Ishikawa (cell line): ENCODE measurements at regions not wholly inside any gene's neighbourhood (a gene's known extent, or its start where the extent isn't known, plus 50 kb on each side); places are given as distances from the start of the nearest gene placed in this dataset.

Experiments
- CEBPB ChIP-seq: IDR thresholded peaks from 2 replicates; pipeline ENCODE4 v1.6.1; 2012
- CREB1 ChIP-seq: IDR thresholded peaks from 2 replicates; pipeline ENCODE4 v1.6.1; 2012; ENCODE audit warnings: low read depth
- EGR1 ChIP-seq: IDR thresholded peaks from 2 replicates; pipeline ENCODE4 v1.6.1; 2012
- EP300 ChIP-seq: IDR thresholded peaks from 2 replicates; pipeline ENCODE4 v1.6.1; 2012; ENCODE audit warnings: borderline replicate concordance
- FOXM1 ChIP-seq: IDR thresholded peaks from 2 replicates; pipeline ENCODE4 v1.6.1; 2012; ENCODE audit warnings: low read depth, borderline replicate concordance
- MAX ChIP-seq: IDR thresholded peaks from 2 replicates; pipeline ENCODE4 v1.6.1; 2012
- NFIC ChIP-seq: IDR thresholded peaks from 2 replicates; pipeline ENCODE4 v1.6.1; 2012
- RAD21 ChIP-seq: IDR thresholded peaks from 2 replicates; pipeline ENCODE4 v1.6.1; 2012; ENCODE audit warnings: low read depth
- REST ChIP-seq: IDR thresholded peaks from 2 replicates; pipeline ENCODE4 v1.6.1; 2012; ENCODE audit warnings: low read depth, mild to moderate bottlenecking
- TAF1 ChIP-seq: IDR thresholded peaks from 2 replicates; pipeline ENCODE4 v1.6.1; 2012; ENCODE audit warnings: low read depth, mild to moderate bottlenecking
- TCF12 ChIP-seq: IDR thresholded peaks from 2 replicates; pipeline ENCODE4 v1.6.1; 2012; ENCODE audit warnings: low read depth
- TEAD4 ChIP-seq: IDR thresholded peaks from 2 replicates; pipeline ENCODE4 v1.6.1; 2012
- USF1 ChIP-seq: IDR thresholded peaks from 2 replicates; pipeline ENCODE4 v1.6.1; 2012
- YY1 ChIP-seq: IDR thresholded peaks from 2 replicates; pipeline ENCODE4 v1.6.1; 2012; ENCODE audit warnings: low read depth
- ZBTB7A ChIP-seq: IDR thresholded peaks from 2 replicates; pipeline ENCODE4 v1.6.1; 2012; ENCODE audit warnings: low read depth

- TF ChIP-seq MAX (no peak), TAF1 (no peak), ZBTB7A (no peak), EP300 (no peak), RAD21 (no peak), USF1 (no peak), YY1 (no peak), CREB1 (no peak), CEBPB (no peak), FOXM1 (no peak), TCF12 (no peak), NFIC (no peak), TEAD4 (no peak), REST (no peak), EGR1 (no peak)
Observed at GRCh38 chr2:181158427-181158826, 178.0 kb downstream of the UBE2E3 start.

- TF ChIP-seq YY1 (no peak), NFIC (no peak), TEAD4 (no peak), EGR1 (no peak), CEBPB (no peak)
Observed at GRCh38 chr2:181161615-181162014, 181.2 kb downstream of the UBE2E3 start.

GRCh38 chr2:181163139-181163538 lies 182.7 kb downstream of the UBE2E3 start:
- TF ChIP-seq NFIC (no peak), FOXM1 (no peak)

GRCh38 chr2:181163691-181164090 lies 183.3 kb downstream of the UBE2E3 start:
- no peak for TF ChIP-seq FOXM1
- TF ChIP-seq ZBTB7A, result no peak
- TF ChIP-seq MAX, result no peak

GRCh38 chr2:181164699-181165098 lies 184.3 kb downstream of the UBE2E3 start:
- TF ChIP-seq REST (no peak), ZBTB7A (no peak), RAD21 (no peak), FOXM1 (no peak), TCF12 (no peak), TEAD4 (no peak), EP300 (no peak), USF1 (no peak), CEBPB (no peak), MAX (no peak), TAF1 (no peak), EGR1 (no peak), YY1 (no peak), CREB1 (no peak), NFIC (no peak)

GRCh38 chr2:181165199-181165868 lies 184.9 kb downstream of the UBE2E3 start:
- no peak for TF ChIP-seq YY1
- TF ChIP-seq CEBPB, result no peak
- no peak for TF ChIP-seq RAD21
- no peak for TF ChIP-seq TEAD4
- no peak for TF ChIP-seq EGR1
- no peak for TF ChIP-seq NFIC

- TF ChIP-seq USF1 (no peak), ZBTB7A (no peak), EP300 (no peak), FOXM1 (no peak), RAD21 (no peak), YY1 (no peak), CEBPB (no peak), EGR1 (no peak), TCF12 (no peak), TEAD4 (no peak), MAX (no peak), TAF1 (no peak), CREB1 (no peak), NFIC (no peak), REST (no peak)
Observed at GRCh38 chr2:181169503-181169902, 189.1 kb downstream of the UBE2E3 start.
